ENCODE measurements at regions not wholly inside any gene's neighbourhood (a gene's known extent, or its start where the extent isn't known, plus 50 kb on each side); places are given as distances from the start of the nearest gene placed in this dataset.

- in situ Hi-C loops (cut with HindIII; ENCODE audit: low sequenced_read_pairs) = no loop called here
These were observed 280.0 kb downstream of the RPS24 start for GRCh38 chr10:78313636-78314035.

GRCh38 chr10:78314651-78315050 is 281.0 kb downstream of the RPS24 start:
- no peak overlapping the region for H3K4me3 ChIP-seq (ENCODE audit: low read depth, low read length)
- no peak for TF ChIP-seq CTCF (IDR thresholded peaks at IDR 0.05; ENCODE audit: low read depth, low read length, missing control alignments)
- no peak for DNase-seq (ENCODE audit: low read depth)
- in situ Hi-C loops (cut with HindIII; ENCODE audit: low sequenced_read_pairs) = no loop called here

More at GRCh38 chr10:78313636-78314035, 280.0 kb downstream of the RPS24 start:
- no peak for TF ChIP-seq CTCF (IDR thresholded peaks at IDR 0.05; ENCODE audit: low read depth, low read length, missing control alignments)
- H3K4me3 ChIP-seq (ENCODE audit: low read depth, low read length) = no peak overlapping the region
- no peak for DNase-seq (ENCODE audit: low read depth)

GRCh38 chr10:78316451-78316931 is 282.8 kb downstream of the RPS24 start:
- in situ Hi-C loops (cut with HindIII; ENCODE audit: low sequenced_read_pairs) = no loop called here
- no peak overlapping the region for H3K4me3 ChIP-seq (ENCODE audit: low read depth, low read length)
- no peak for TF ChIP-seq CTCF (IDR thresholded peaks at IDR 0.05; ENCODE audit: low read depth, low read length, missing control alignments)
- no peak for DNase-seq (ENCODE audit: low read depth)

- DNase-seq (ENCODE audit: low read depth) = no peak
- in situ Hi-C loops (cut with HindIII; ENCODE audit: low sequenced_read_pairs) = no loop called here
- no peak overlapping the region for H3K4me3 ChIP-seq (ENCODE audit: low read depth, low read length)
- TF ChIP-seq CTCF (IDR thresholded peaks at IDR 0.05; ENCODE audit: low read depth, low read length, missing control alignments) = no peak
These were observed 284.6 kb downstream of the RPS24 start for GRCh38 chr10:78318305-78318704.

GRCh38 chr10:78319371-78319770 is 285.7 kb downstream of the RPS24 start:
- no peak for DNase-seq (ENCODE audit: low read depth)
- no peak for TF ChIP-seq CTCF (IDR thresholded peaks at IDR 0.05; ENCODE audit: low read depth, low read length, missing control alignments)
- H3K4me3 ChIP-seq (ENCODE audit: low read depth, low read length) = no peak overlapping the region
- in situ Hi-C loops (cut with HindIII; ENCODE audit: low sequenced_read_pairs) = no loop called here

- no peak for TF ChIP-seq CTCF (IDR thresholded peaks at IDR 0.05; ENCODE audit: low read depth, low read length, missing control alignments)
- in situ Hi-C loops (cut with HindIII; ENCODE audit: low sequenced_read_pairs) = no loop called here
- DNase-seq (ENCODE audit: low read depth) = no peak
- H3K4me3 ChIP-seq (ENCODE audit: low read depth, low read length) = no peak overlapping the region
These were observed 286.2 kb downstream of the RPS24 start for GRCh38 chr10:78319841-78320240.

- no peak for TF ChIP-seq CTCF (IDR thresholded peaks at IDR 0.05; ENCODE audit: low read depth, low read length, missing control alignments)
- H3K4me3 ChIP-seq (ENCODE audit: low read depth, low read length) = no peak overlapping the region
- DNase-seq (ENCODE audit: low read depth) = no peak
- in situ Hi-C loops (cut with HindIII; ENCODE audit: low sequenced_read_pairs) = no loop called here
These were observed 286.8 kb downstream of the RPS24 start for GRCh38 chr10:78320506-78320905.
